Cardiac fibroblast (primary cell): ENCODE measurements at regions not wholly inside any gene's neighbourhood (a gene's known extent, or its start where the extent isn't known, plus 50 kb on each side); places are given as distances from the start of the nearest gene placed in this dataset.

Experiments used
- DNase-seq, 2 donors: peaks; one replicate each; pipeline versions ENCODE4 v3.0.0 to v3.0.0-alpha.2; 2010; ENCODE audit warnings: low read depth in 2 of 2
- H3K4me3 ChIP-seq, 2 donors: replicated peaks in 1 of 2; 1 replicate in 1 of 2; 2 replicates in 1 of 2; pipeline ENCODE4 v1.5.1; 2011; ENCODE audit warnings: low read depth in 2 of 2, low read length in 2 of 2, mild to moderate bottlenecking in 2 of 2, moderate library complexity in 1 of 2
- TF ChIP-seq, protein P1 (sequence below): IDR thresholded peaks from one replicate; pipeline ENCODE4 v1.5.1; 2011; ENCODE audit warnings: low read depth, mild to moderate bottlenecking, low read length, inconsistent platforms

DNA sequence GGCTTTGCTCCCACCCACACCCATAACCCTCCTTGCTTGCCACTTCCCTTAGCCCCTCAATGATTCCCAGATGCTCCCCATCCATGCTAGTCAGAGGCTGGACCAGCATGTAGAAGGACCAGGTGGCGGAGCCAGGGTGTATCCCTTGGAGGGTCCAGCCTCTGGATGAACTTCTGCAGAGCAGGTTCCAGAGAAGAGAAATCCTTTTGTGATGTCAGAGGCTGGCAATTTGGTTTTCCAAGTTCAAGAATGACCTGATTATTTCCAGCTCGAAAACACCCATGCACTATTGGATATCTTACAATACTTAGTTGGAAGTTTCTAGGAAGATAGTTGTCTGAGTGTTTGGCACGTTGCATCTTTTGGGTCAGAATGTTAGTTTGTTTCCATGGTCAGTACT is 168.3 kb upstream of the RPS6KA3 start:
- TF ChIP-seq, protein P1, sequence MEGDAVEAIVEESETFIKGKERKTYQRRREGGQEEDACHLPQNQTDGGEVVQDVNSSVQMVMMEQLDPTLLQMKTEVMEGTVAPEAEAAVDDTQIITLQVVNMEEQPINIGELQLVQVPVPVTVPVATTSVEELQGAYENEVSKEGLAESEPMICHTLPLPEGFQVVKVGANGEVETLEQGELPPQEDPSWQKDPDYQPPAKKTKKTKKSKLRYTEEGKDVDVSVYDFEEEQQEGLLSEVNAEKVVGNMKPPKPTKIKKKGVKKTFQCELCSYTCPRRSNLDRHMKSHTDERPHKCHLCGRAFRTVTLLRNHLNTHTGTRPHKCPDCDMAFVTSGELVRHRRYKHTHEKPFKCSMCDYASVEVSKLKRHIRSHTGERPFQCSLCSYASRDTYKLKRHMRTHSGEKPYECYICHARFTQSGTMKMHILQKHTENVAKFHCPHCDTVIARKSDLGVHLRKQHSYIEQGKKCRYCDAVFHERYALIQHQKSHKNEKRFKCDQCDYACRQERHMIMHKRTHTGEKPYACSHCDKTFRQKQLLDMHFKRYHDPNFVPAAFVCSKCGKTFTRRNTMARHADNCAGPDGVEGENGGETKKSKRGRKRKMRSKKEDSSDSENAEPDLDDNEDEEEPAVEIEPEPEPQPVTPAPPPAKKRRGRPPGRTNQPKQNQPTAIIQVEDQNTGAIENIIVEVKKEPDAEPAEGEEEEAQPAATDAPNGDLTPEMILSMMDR, result no peak
- DNase-seq, result no peak

DNA sequence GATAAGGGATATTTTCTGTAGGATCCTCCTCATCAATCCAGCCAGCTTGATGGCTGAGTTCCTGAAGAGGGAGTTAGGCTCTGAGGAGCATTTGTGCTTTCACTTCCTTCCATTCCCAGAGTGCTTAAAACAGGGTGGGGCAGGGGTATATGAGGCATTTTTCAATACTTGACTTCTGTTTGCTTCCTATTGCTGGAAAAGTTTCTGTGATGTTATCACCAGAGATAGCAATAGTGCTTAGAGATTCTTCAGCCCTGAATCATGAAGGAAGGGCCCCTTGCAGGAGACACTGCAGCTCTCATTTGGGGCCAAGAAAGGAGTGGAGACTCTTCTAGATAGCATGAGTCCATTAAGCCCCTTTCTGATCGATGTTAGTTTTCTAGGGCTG is 166.7 kb upstream of the RPS6KA3 start:
- TF ChIP-seq, protein P1, result no peak
- H3K4me3 ChIP-seq, result no peak overlapping the region
- peak in 1 of 2 donors; percentile 8 for DNase-seq

More for the DNA sequence above, 168.3 kb upstream of the RPS6KA3 start:
- no peak overlapping the region for H3K4me3 ChIP-seq

DNA sequence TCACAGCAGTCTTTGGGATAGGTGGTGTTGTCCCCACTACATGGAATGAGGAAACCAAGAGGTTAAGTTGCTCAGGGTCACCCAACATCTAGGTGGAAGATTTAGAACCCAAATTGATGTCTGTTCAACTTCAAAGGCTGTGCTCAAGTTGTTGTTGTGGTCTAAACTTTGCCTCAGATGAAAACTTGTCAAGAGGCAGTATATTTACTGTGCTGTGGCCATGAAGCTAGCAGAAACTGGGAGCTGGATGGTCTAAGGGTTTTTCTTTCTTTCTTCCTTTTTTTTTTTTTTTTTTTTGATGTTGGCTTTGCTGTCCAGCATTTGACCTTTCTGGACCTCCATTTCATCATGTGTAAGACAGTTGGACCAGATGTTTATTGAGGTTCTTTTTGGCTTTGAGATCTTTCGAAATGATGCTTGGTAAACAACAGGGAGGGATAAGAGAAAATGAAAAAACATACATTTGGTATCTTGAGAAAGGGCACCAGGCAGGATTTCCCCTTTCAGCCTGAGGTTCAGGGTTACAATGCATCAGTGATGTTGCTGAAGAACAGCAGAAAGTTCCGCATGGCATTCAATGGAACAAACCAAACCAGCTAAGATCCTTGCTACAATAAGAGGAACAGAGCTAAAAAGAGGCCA is 166.2 kb upstream of the RPS6KA3 start:
- TF ChIP-seq, protein P1, result no peak
- no peak for DNase-seq
- no peak overlapping the region for H3K4me3 ChIP-seq

DNA sequence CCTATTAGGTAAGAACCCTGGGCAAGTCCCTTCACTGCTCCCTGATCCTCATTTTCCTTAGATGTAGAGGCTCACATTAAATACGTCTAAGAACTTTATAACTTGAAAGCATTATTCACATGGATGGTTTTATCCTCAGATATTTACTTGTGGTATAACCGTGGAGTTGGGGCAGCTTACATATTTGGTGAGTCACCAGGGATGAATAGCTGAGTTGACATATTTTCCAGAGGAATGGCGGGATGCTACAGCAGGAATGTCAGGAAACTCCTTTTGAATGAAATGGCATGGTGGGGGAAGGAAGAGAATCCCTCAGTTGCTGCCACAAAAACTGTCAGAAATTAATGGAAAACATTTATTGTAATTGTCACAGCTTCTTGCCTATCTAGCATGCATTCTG is 165.3 kb upstream of the RPS6KA3 start:
- DNase-seq, result peak; percentile 14 to 15
- H3K4me3 ChIP-seq, result no peak overlapping the region
- TF ChIP-seq, protein P1, result no peak

DNA sequence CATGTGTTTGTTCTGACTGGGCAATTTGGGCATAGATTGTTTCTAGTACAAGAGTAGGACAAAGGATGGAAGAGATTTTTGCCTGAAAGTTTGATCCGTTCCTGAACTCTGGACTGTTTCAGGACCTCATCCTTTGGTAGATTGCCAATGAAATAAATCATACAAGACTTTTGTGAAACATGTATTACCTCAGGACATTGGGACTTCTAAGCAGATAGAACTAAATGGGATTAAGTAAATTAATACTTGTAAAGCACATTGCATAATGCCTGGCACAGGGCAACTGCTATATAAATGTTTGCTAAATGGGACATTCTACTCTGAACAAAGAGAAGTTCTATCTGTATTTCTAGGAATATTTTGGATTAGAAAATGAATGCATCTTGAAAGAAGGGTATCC is 164.8 kb upstream of the RPS6KA3 start:
- TF ChIP-seq, protein P1, result no peak
- no peak overlapping the region for H3K4me3 ChIP-seq
- DNase-seq, result no peak

DNA sequence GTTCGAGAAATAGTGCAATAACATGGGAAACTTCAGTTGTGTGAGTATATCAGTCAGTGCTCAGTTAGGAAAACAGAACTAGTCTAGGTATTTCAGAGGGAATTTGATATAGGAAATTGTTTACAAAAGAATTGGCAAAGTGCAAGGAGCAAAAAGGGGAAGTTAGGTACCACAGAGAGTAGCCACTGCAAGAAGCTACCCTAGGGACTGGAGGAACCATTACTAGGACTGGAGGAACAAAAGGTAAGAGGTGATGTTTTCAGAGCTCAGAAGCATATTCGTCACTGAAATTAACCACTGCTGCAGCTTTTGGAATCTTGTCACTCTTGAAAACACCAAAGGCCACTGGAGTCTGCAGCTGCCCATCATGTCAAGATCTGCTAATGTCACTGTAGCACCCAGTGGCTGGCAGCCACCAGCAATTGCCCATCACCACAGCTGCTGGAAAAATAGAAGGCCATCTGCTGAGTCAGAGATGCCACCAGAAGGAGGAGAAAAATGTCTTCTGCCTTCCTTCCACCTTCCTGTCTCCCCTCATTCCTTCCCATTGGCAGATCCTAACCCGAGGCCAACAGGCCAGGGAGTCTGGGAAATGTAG is 160.6 kb upstream of the RPS6KA3 start:
- DNase-seq, result no peak
- no peak overlapping the region for H3K4me3 ChIP-seq
- TF ChIP-seq, protein P1, result no peak
